Fibroblast of pulmonary artery (primary cell): ENCODE measurements at regions not wholly inside any gene's neighbourhood (a gene's known extent, or its start where the extent isn't known, plus 50 kb on each side); places are given as distances from the start of the nearest gene placed in this dataset.

ENCODE experiments used
- DNase-seq: peaks from one replicate; pipeline ENCODE4 v3.0.0-alpha.2; 2010; ENCODE audit warnings: low read depth
- H3K4me3 ChIP-seq: replicated peaks from 2 replicates; pipeline ENCODE4 v1.5.1; 2011; ENCODE audit warnings: low read depth, mild to moderate bottlenecking, control low read depth, low read length, moderate library complexity
- CTCF ChIP-seq: IDR thresholded peaks from 2 replicates; pipeline ENCODE4 v1.5.1; 2011; ENCODE audit warnings: mild to moderate bottlenecking, control low read depth, low read length, inconsistent platforms; ENCODE audit errors: missing control alignments

- no peak for TF ChIP-seq CTCF
- no peak for DNase-seq
- no peak overlapping the region for H3K4me3 ChIP-seq
These were observed 1281.1 kb downstream of the TBC1D22A start for GRCh38 chr22:48043581-48043980.

GRCh38 chr22:48042621-48043395, 1280.4 kb downstream of the TBC1D22A start:
- TF ChIP-seq CTCF, result no peak
- no peak for DNase-seq
- no peak overlapping the region for H3K4me3 ChIP-seq

GRCh38 chr22:48039326-48039725, 1276.9 kb downstream of the TBC1D22A start:
- H3K4me3 ChIP-seq, result no peak overlapping the region
- no peak for DNase-seq
- no peak for TF ChIP-seq CTCF

- no peak for DNase-seq
- no peak for TF ChIP-seq CTCF
- H3K4me3 ChIP-seq, result no peak overlapping the region
These were observed 1275.2 kb downstream of the TBC1D22A start for GRCh38 chr22:48037618-48038017.

GRCh38 chr22:48035897-48036296, 1273.4 kb downstream of the TBC1D22A start:
- H3K4me3 ChIP-seq, result no peak overlapping the region
- DNase-seq, result no peak
- TF ChIP-seq CTCF, result no peak

- no peak for DNase-seq
- no peak for TF ChIP-seq CTCF
- H3K4me3 ChIP-seq, result no peak overlapping the region
These were observed 1269.1 kb downstream of the TBC1D22A start for GRCh38 chr22:48031589-48031988.

- no peak for TF ChIP-seq CTCF
- H3K4me3 ChIP-seq, result no peak overlapping the region
- DNase-seq, result no peak
These were observed 1262.6 kb downstream of the TBC1D22A start for GRCh38 chr22:48025096-48025495.
